HFF-Myc (cell line): ENCODE measurements at regions not wholly inside any gene's neighbourhood (a gene's known extent, or its start where the extent isn't known, plus 50 kb on each side); places are given as distances from the start of the nearest gene placed in this dataset.

Experiments used
- DNase-seq: peaks from one replicate; pipeline ENCODE4 v3.0.0-alpha.2; 2011; ENCODE audit warnings: low read depth; ENCODE audit errors: extremely low read depth
- H3K4me3 ChIP-seq: replicated peaks from 2 replicates; pipeline ENCODE4 v1.5.1; 2011; ENCODE audit warnings: low read depth, mild to moderate bottlenecking, control low read depth, low read length
- TF ChIP-seq, protein P1 (sequence below): IDR thresholded peaks from 2 replicates; pipeline ENCODE4 v1.5.1; 2012; ENCODE audit warnings: mild to moderate bottlenecking, low read depth, low read length, control low read depth; ENCODE audit errors: missing control alignments

DNA sequence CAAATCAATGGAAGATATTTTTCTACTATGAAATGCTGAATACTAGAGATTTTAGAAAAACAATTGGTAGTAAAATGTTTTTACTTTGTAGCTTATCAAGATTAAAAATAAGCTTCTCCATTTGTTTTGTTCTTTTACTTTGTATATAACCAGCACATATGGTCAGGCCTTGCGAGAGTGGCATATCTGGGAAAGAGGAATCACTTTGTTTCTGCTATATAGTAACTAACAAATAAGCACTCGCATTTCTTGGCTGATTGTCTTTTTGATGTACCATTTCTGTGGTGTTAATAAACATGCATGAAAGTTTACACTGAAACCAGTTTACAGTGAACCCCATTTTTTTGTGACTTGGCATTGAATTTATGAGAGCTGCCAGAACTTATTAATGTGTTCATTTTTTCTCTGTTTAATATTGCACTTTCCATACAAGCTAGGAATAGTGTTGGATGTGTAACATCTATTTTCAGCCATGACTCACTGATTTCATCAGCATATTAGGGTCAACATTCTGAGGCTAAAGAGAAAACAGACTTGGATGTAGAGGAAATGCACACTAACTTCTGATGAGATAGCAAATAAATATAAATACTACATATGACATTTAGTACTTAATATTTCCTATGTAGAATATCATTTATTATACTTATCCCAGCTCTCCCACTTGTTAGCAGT, 635.5 kb downstream of the KCNH5 start:
- no peak for DNase-seq

DNA sequence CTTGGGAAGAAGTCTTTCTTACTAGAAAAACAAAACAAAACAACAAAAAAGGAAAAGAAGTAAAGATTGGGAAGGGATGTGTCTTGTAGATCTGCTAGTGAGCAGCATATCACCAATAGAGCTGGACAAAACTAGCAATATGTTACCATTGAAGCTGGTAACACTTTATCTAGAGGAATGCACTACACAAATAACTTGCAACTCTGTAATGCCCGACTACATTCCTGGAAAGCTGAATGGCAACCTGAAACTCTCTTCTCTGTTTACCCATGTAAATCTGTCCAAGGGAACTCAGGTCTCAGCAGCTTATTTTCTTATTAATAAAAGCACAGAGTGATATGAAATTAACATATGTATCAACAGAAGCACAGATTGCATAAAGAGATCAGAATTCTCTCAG, 624.4 kb downstream of the KCNH5 start:
- H3K4me3 ChIP-seq = no peak overlapping the region
- TF ChIP-seq, protein P1, sequence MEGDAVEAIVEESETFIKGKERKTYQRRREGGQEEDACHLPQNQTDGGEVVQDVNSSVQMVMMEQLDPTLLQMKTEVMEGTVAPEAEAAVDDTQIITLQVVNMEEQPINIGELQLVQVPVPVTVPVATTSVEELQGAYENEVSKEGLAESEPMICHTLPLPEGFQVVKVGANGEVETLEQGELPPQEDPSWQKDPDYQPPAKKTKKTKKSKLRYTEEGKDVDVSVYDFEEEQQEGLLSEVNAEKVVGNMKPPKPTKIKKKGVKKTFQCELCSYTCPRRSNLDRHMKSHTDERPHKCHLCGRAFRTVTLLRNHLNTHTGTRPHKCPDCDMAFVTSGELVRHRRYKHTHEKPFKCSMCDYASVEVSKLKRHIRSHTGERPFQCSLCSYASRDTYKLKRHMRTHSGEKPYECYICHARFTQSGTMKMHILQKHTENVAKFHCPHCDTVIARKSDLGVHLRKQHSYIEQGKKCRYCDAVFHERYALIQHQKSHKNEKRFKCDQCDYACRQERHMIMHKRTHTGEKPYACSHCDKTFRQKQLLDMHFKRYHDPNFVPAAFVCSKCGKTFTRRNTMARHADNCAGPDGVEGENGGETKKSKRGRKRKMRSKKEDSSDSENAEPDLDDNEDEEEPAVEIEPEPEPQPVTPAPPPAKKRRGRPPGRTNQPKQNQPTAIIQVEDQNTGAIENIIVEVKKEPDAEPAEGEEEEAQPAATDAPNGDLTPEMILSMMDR = no peak
- DNase-seq = no peak

More for the DNA sequence above, 635.5 kb downstream of the KCNH5 start:
- H3K4me3 ChIP-seq = no peak overlapping the region
- TF ChIP-seq, protein P1 = no peak

- TF ChIP-seq, protein P1 = no peak
- H3K4me3 ChIP-seq = no peak overlapping the region
- no peak for DNase-seq
These were observed 616.6 kb downstream of the KCNH5 start for GRCh38 chr14:62428429-62429203.

DNA sequence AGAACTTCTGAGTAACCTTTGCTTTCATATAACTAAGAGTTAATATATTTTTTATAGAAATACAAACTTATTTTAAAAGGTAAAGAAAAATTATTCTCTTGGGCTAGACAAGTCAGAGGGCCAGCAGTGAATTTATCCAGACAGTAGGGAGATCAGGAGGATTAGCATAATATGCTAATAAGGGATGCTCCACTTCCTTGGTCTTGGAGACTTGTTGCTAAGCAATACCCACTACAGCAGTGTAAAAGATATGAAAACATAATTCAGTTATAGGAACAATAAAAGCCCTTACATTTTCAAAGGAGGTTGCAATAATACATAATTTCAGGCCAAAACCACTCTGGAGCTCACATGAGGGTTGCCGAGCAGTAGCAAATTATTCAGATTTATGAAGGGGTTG, 615.6 kb downstream of the KCNH5 start:
- no peak for DNase-seq
- no peak overlapping the region for H3K4me3 ChIP-seq
- TF ChIP-seq, protein P1 = no peak

GRCh38 chr14:62431496-62431895, 613.8 kb downstream of the KCNH5 start:
- TF ChIP-seq, protein P1 = no peak
- DNase-seq = no peak
- H3K4me3 ChIP-seq = no peak overlapping the region

GRCh38 chr14:62432955-62433354, 612.3 kb downstream of the KCNH5 start:
- DNase-seq = no peak
- TF ChIP-seq, protein P1 = no peak
- H3K4me3 ChIP-seq = no peak overlapping the region

DNA sequence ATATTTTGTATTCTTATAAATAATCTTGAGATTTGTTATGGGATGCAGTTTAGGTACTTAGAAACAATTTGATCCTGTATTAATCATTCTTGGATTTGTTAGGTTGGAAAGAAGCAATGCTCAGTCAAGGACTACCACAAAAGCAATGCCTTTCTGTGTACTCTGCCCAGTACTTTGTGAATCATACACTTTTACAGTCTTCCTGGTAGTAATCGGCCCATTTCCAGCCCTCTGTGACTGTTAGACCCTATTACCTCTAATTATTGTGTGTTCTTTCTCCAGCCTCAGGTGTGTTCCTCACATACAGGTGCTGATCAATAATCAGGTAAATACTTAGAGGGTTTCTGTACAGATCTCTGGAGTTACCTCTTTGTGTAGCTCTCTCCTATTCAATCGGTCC, 609.0 kb downstream of the KCNH5 start:
- H3K4me3 ChIP-seq = no peak overlapping the region
- TF ChIP-seq, protein P1 = no peak
- DNase-seq = no peak
